ENCODE measurements at regions not wholly inside any gene's neighbourhood (a gene's known extent, or its start where the extent isn't known, plus 50 kb on each side); places are given as distances from the start of the nearest gene placed in this dataset.

GRCh38 chr18:10205151-10205550 lies 249.3 kb upstream of the APCDD1 start:
- no peak for DNase-seq (ENCODE audit: extremely low read depth, low read depth, low spot score)

GRCh38 chr18:10207682-10208345 lies 246.6 kb upstream of the APCDD1 start:
- no peak for DNase-seq (ENCODE audit: extremely low read depth, low read depth, low spot score)

- DNase-seq (ENCODE audit: extremely low read depth, low read depth, low spot score): no peak
These were observed 245.1 kb upstream of the APCDD1 start for GRCh38 chr18:10209302-10209701.

- DNase-seq (ENCODE audit: extremely low read depth, low read depth, low spot score): no peak
These were observed 244.3 kb upstream of the APCDD1 start for GRCh38 chr18:10210057-10210633.

GRCh38 chr18:10213526-10213925 lies 240.9 kb upstream of the APCDD1 start:
- no peak for DNase-seq (ENCODE audit: extremely low read depth, low read depth, low spot score)

GRCh38 chr18:10215446-10215845 lies 239.0 kb upstream of the APCDD1 start:
- no peak for DNase-seq (ENCODE audit: extremely low read depth, low read depth, low spot score)

- no peak for DNase-seq (ENCODE audit: extremely low read depth, low read depth, low spot score)
These were observed 237.6 kb upstream of the APCDD1 start for GRCh38 chr18:10216791-10217190.

- no peak for DNase-seq (ENCODE audit: extremely low read depth, low read depth, low spot score)
These were observed 237.2 kb upstream of the APCDD1 start for GRCh38 chr18:10217211-10217610.

- no peak for DNase-seq (ENCODE audit: extremely low read depth, low read depth, low spot score)
These were observed 229.1 kb upstream of the APCDD1 start for GRCh38 chr18:10225300-10225699.

GRCh38 chr18:10226971-10227370 lies 227.5 kb upstream of the APCDD1 start:
- DNase-seq (ENCODE audit: extremely low read depth, low read depth, low spot score): no peak

GRCh38 chr18:10228326-10228725 lies 226.1 kb upstream of the APCDD1 start:
- DNase-seq (ENCODE audit: extremely low read depth, low read depth, low spot score): no peak

- no peak for DNase-seq (ENCODE audit: extremely low read depth, low read depth, low spot score)
These were observed 225.0 kb upstream of the APCDD1 start for GRCh38 chr18:10229458-10229857.

- DNase-seq (ENCODE audit: extremely low read depth, low read depth, low spot score): no peak
These were observed 224.4 kb upstream of the APCDD1 start for GRCh38 chr18:10230072-10230471.

- DNase-seq (ENCODE audit: extremely low read depth, low read depth, low spot score): no peak
These were observed 223.2 kb upstream of the APCDD1 start for GRCh38 chr18:10231220-10231619.

- no peak for DNase-seq (ENCODE audit: extremely low read depth, low read depth, low spot score)
These were observed 222.4 kb upstream of the APCDD1 start for GRCh38 chr18:10232062-10232461.

GRCh38 chr18:10233082-10233875 lies 221.2 kb upstream of the APCDD1 start:
- DNase-seq (ENCODE audit: extremely low read depth, low read depth, low spot score): no peak

- no peak for DNase-seq (ENCODE audit: extremely low read depth, low read depth, low spot score)
These were observed 220.2 kb upstream of the APCDD1 start for GRCh38 chr18:10234281-10234680.

GRCh38 chr18:10234912-10235660 lies 219.3 kb upstream of the APCDD1 start:
- no peak for DNase-seq (ENCODE audit: extremely low read depth, low read depth, low spot score)

- no peak for DNase-seq (ENCODE audit: extremely low read depth, low read depth, low spot score)
These were observed 218.8 kb upstream of the APCDD1 start for GRCh38 chr18:10235661-10235952.

- no peak for DNase-seq (ENCODE audit: extremely low read depth, low read depth, low spot score)
These were observed 215.3 kb upstream of the APCDD1 start for GRCh38 chr18:10239103-10239502.

- DNase-seq (ENCODE audit: extremely low read depth, low read depth, low spot score): no peak
These were observed 214.3 kb upstream of the APCDD1 start for GRCh38 chr18:10239991-10240634.
